ENCODE measurements at regions not wholly inside any gene's neighbourhood (a gene's known extent, or its start where the extent isn't known, plus 50 kb on each side); places are given as distances from the start of the nearest gene placed in this dataset.
"Not testable (repeated sequence)": the region's sequence is repeated elsewhere in the genome, so short reads cannot be mapped to it uniquely, and the experiment has no call there.

DNA sequence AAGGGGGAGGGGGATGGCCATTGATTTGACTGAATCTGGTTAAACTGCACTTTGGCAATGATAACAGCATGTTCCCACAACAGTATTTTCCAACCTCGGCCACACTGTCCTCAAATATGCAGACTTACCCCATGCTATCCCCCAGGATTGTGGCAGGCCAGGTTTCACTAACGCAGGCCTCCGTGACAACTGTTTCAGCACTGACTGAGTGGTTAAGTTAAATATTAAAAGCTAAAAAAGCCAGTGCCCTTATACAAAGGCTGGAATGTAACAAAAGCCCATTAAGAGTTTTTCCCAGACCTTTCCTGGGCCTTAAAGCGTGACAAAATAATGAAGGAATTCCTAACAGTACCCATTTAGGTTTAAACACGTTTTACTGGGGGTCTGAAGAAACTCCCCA lies 202.9 kb downstream of the USP25 start:
- Histone ChIP-seq H3K36me3 (no peaks in the 10 kb centered on the region), H3K27me3 (no peaks in the 10 kb centered on the region), H3K4me3 (no peak overlapping the region), H3K9me3 (no peaks in the 10 kb centered on the region)
- DNase-seq = no peak

GRCh38 chr21:15935530-15935929 lies 205.7 kb downstream of the USP25 start:
- no peak for DNase-seq
- no peaks in the 10 kb centered on the region for H3K27me3 ChIP-seq
- H3K9me3 ChIP-seq = no peaks in the 10 kb centered on the region
- H3K36me3 ChIP-seq = no peaks in the 10 kb centered on the region
- H3K4me3 ChIP-seq = no peak overlapping the region

DNA sequence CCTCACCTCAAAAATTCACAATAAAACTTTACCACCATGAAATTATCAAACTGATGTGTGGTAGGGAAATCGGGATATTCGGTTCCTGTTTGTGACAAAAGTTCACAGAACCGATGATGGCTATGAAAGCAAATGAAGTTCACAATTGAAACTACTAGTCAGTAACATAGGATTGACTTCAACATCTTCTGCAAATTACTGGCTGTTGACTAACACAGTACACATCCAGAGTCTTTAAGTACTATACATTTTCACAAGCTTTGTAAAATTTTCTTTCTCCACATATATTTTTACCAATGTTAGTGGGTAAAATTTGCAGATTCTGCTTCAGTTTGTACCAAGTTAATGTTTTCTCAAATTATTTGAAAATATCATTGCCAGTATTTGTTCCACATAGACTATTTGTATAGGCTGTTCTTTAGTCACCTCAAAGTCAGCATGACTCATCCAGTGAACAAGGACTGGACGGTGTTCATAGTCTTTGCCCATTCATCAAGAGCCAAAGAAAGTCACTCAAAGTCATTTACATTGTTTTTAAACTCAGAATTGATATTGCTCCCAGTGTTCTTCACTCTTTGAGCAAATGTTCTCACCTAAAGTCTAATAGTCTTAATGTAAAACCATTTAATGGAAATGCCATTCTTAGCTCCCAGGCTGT lies 213.4 kb downstream of the USP25 start:
- peak; percentile 34 for DNase-seq
- Histone ChIP-seq H3K36me3 (no peaks in the 10 kb centered on the region), H3K4me3 (no peak overlapping the region), H3K27me3 (no peaks in the 10 kb centered on the region), H3K9me3 (no peaks in the 10 kb centered on the region)

DNA sequence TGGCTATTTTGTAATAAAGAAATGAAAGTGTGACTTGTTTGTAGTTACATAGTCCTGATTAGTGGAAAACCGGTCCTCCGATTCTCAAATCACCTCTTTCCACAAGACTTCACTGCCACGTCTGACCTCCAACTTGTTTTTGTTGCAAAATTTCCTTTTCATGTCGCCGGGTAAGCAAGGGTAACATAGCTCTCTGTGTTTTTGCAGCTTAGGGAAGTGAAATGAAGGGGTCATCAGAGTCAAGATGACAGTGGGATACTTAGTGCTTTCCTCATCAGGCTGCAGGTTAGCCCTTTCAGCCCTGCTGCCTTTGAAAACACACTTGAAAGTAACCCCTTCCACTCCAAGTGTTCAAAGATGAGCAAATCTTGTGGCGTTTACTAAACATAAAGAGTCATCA lies 217.9 kb downstream of the USP25 start:
- no peak for DNase-seq
- Histone ChIP-seq H3K27me3 (no peaks in the 10 kb centered on the region), H3K4me3 (no peak overlapping the region), H3K36me3 (no peaks in the 10 kb centered on the region), H3K9me3 (peaks cover 2% of the 10 kb centered on the region; the same call in 1 of the 2 replicates)

GRCh38 chr21:15953551-15954116 lies 223.9 kb downstream of the USP25 start:
- Histone ChIP-seq H3K36me3 (no peaks in the 10 kb centered on the region), H3K27me3 (no peaks in the 10 kb centered on the region), H3K9me3 (peaks cover 18% of the 10 kb centered on the region), H3K4me3 (no peak overlapping the region)
- DNase-seq = no peak

- Histone ChIP-seq H3K9me3 (no peaks in the 10 kb centered on the region), H3K4me3 (no peak overlapping the region), H3K36me3 (no peaks in the 10 kb centered on the region), H3K27me3 (no peaks in the 10 kb centered on the region)
- DNase-seq = no peak
Observed at GRCh38 chr21:15964236-15964855, 234.6 kb downstream of the USP25 start.

- no peaks in the 10 kb centered on the region for H3K9me3 ChIP-seq
- H3K4me3 ChIP-seq = no peak overlapping the region
- no peak for DNase-seq
Observed at GRCh38 chr21:15966231-15966630, 236.4 kb downstream of the USP25 start.

GRCh38 chr21:15966651-15967050 lies 236.9 kb downstream of the USP25 start:
- no peak for DNase-seq
- Histone ChIP-seq H3K9me3 (no peaks in the 10 kb centered on the region), H3K27me3 (no peaks in the 10 kb centered on the region), H3K36me3 (no peaks in the 10 kb centered on the region), H3K4me3 (no peak overlapping the region)

More at GRCh38 chr21:15966231-15966630, 236.4 kb downstream of the USP25 start:
- no peaks in the 10 kb centered on the region for H3K36me3 ChIP-seq
- H3K27me3 ChIP-seq = no peaks in the 10 kb centered on the region

DNA sequence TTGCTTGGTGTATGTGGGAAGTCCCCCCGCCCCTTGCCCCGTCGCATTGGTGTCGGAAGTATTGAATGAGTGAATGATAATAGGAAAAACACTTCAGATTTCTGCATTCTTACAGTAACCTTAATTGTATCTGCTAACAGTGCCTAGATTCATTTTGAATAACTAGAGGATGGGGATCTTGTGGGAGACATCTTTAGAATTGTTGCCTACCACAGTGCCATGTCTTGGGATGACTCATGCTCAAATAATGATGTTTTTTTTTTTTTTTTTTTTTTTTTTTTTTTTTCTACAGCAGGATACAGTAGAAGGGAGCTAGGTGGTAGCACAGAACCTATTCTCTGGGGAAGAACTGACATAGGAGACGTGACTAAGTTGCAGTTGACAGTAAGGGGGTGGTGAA lies 237.9 kb downstream of the USP25 start:
- no peaks in the 10 kb centered on the region for H3K27me3 ChIP-seq
- no peak overlapping the region for H3K4me3 ChIP-seq
- no peak for DNase-seq
- no peaks in the 10 kb centered on the region for H3K9me3 ChIP-seq
- H3K36me3 ChIP-seq = no peaks in the 10 kb centered on the region

DNA sequence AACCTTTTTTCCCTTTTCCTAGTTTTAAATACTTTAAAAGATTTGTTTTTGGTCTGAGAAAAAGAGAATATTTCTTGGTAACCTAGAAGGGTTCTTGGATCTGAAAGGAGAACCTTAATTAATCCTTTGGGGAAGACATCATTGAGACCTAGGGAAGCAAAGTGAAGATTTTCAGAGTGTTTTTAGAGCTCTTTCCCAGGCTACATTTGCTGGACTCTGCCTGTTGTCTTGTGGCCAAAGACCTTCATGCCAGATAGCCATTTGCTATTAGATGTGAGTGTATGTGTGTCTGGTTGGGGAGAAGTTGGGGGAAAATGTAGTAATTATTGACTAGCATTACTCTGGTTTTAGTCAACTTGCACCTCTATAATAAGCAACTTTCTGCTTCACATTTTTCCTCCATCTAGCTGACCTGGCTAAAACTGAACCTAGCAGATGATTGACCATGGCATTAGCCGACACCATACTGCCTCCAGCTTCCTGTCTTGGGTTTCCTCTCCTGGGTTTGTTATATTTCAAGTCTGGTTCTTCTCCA lies 239.1 kb downstream of the USP25 start:
- no peak overlapping the region for H3K4me3 ChIP-seq
- H3K9me3 ChIP-seq = no peaks in the 10 kb centered on the region
- no peaks in the 10 kb centered on the region for H3K36me3 ChIP-seq
- H3K27me3 ChIP-seq = no peaks in the 10 kb centered on the region
- no peak for DNase-seq

- Histone ChIP-seq H3K9me3 (no peaks in the 10 kb centered on the region), H3K36me3 (no peaks in the 10 kb centered on the region), H3K4me3 (no peak overlapping the region), H3K27me3 (no peaks in the 10 kb centered on the region)
- no peak for DNase-seq
Observed at GRCh38 chr21:15976807-15977206, 247.0 kb downstream of the USP25 start.

- Histone ChIP-seq H3K4me3 (no peak overlapping the region), H3K27me3 (no peaks in the 10 kb centered on the region), H3K36me3 (no peaks in the 10 kb centered on the region), H3K9me3 (no peaks in the 10 kb centered on the region)
- DNase-seq = no peak
Observed at GRCh38 chr21:15978215-15978738, 248.5 kb downstream of the USP25 start.

DNA sequence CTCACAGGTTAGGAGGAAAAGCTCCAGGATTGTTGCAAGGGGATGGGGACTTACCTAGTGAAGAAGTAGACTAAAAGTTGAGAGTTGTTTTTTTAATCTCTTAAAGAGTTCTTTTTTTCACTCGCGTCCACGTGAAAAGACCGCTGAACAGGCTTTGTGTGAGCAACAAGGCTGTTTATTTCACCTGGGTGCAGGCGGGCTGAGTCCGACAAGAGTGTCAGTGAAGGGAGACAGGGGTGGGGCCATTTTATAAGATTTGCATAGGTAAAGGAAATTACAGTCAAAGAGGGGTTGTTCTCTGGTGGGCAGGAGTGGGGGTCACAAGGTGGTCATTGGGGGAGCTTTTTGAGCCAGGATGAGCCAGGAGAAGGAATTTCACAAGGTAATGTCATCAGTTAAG lies 249.7 kb downstream of the USP25 start:
- DNase-seq, H3K27me3 ChIP-seq, H3K36me3 ChIP-seq, H3K4me3 ChIP-seq, H3K9me3 ChIP-seq: not testable (repeated sequence)

- no peaks in the 10 kb centered on the region for H3K27me3 ChIP-seq
- H3K4me3 ChIP-seq = no peak overlapping the region
- no peak for DNase-seq
- no peaks in the 10 kb centered on the region; the same call in 1 of the 2 replicates for H3K9me3 ChIP-seq
- H3K36me3 ChIP-seq = no peaks in the 10 kb centered on the region
Observed at GRCh38 chr21:15986277-15986676, 256.5 kb downstream of the USP25 start.

GRCh38 chr21:15992171-15992570 lies 262.4 kb downstream of the USP25 start:
- H3K36me3 ChIP-seq = no peaks in the 10 kb centered on the region
- H3K4me3 ChIP-seq = no peak overlapping the region
- H3K9me3 ChIP-seq = no peaks in the 10 kb centered on the region; the same call in 1 of the 2 replicates
- no peaks in the 10 kb centered on the region for H3K27me3 ChIP-seq
- peak; percentile 58 for DNase-seq

DNA sequence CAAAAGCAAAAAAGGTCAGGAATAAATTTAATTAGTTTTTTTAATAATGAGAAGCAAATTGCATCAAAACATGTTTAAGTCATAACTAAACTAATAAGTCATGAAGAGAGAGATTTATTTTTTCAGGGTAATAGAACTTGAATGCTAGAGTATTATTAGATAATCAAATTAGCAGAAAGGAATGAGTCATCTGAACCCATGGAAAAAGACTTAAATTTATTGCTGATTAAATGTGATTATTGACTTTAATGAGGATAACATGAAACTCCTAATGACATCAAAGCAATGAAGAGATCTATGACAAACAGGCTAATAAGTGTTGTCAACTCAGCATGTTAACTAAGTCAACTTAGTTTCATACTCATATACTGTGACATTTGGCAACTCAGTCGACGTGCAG lies 264.2 kb downstream of the USP25 start:
- Histone ChIP-seq H3K36me3 (no peaks in the 10 kb centered on the region), H3K27me3 (no peaks in the 10 kb centered on the region), H3K9me3 (no peaks in the 10 kb centered on the region; the same call in 1 of the 2 replicates), H3K4me3 (no peak overlapping the region)
- no peak for DNase-seq

DNA sequence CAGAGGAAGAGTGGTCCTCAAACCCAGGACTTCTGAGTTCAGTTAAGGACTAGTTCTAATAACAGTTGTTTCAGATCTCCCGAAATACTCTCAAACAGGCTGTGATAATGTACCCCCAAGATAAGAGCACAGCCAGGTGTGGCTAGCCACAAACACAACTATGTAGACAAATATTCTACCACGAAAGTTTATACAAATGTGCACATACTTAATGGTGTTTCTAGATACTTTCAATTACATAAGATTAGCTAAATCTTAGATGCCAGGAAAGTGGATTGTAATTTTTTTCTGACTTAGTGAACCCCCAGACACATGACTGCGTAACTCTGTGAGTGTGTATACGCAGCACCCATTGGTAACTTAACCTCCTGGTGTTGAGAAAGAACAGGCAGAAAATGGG lies 270.0 kb downstream of the USP25 start:
- DNase-seq = no peak

More for the DNA sequence above, 270.0 kb downstream of the USP25 start:
- no peak overlapping the region for H3K4me3 ChIP-seq
- no peaks in the 10 kb centered on the region for H3K27me3 ChIP-seq
- H3K36me3 ChIP-seq = no peaks in the 10 kb centered on the region
- H3K9me3 ChIP-seq = no peaks in the 10 kb centered on the region

Measured in MG63 (cell line).